ENCODE measurements at regions not wholly inside any gene's neighbourhood (a gene's known extent, or its start where the extent isn't known, plus 50 kb on each side); places are given as distances from the start of the nearest gene placed in this dataset.

GRCh38 chr3:187802928-187803259, 57.6 kb upstream of the BCL6 start:
- TF ChIP-seq CTCF (IDR thresholded peaks at IDR 0.05; ENCODE audit: borderline replicate concordance, extremely low read depth, insufficient read depth) = no peak
- Histone ChIP-seq H3K9me3 (ENCODE audit: control insufficient read depth in 2 of 3, insufficient read depth in 1 of 3, low read length in 3 of 3) (no peaks in the 10 kb centered on the region), H3K27ac (ENCODE audit: low read depth in 2 of 2, low read length in 2 of 2) (no peak overlapping the region), H3K4me1 (ENCODE audit: control insufficient read depth in 2 of 3, insufficient read depth in 2 of 3, low read depth in 1 of 3, low read length in 3 of 3) (no peaks in the 10 kb centered on the region), H3K36me3 (ENCODE audit: control insufficient read depth in 2 of 3, insufficient read depth in 3 of 3, low read length in 3 of 3) (no peaks in the 10 kb centered on the region), H3K9ac (ENCODE audit: low read length in 3 of 3) (no peak overlapping the region), H3K4me3 (ENCODE audit: low read length in 3 of 3) (no peak overlapping the region), H3K27me3 (ENCODE audit: control insufficient read depth, insufficient read depth, low read length) (no peaks in the 10 kb centered on the region)
- FAIRE-seq (no peak), DNase-seq (no peak)
- intact Hi-C loops (cut with DNase I) = no loop called here

- peaks cover 0 to 6% (median 6%) of the 10 kb centered on the region in 3 donors for H3K4me1 ChIP-seq (ENCODE audit: control insufficient read depth in 2 of 3, insufficient read depth in 2 of 3, low read depth in 1 of 3, low read length in 3 of 3)
- intact Hi-C loops (cut with DNase I) = no loop called here
- no peak for TF ChIP-seq CTCF (IDR thresholded peaks at IDR 0.05; ENCODE audit: borderline replicate concordance, extremely low read depth, insufficient read depth)
- no peaks in the 10 kb centered on the region for H3K36me3 ChIP-seq (ENCODE audit: control insufficient read depth in 2 of 3, insufficient read depth in 3 of 3, low read length in 3 of 3)
- no peaks in the 10 kb centered on the region for H3K27me3 ChIP-seq (ENCODE audit: control insufficient read depth, insufficient read depth, low read length)
- no peak overlapping the region for H3K4me3 ChIP-seq (ENCODE audit: low read length in 3 of 3)
- FAIRE-seq = no peak
- DNase-seq = peak in 1 of 5 donors; percentile 29
- H3K27ac ChIP-seq (ENCODE audit: low read depth in 2 of 2, low read length in 2 of 2) = no peak overlapping the region
- H3K9me3 ChIP-seq (ENCODE audit: control insufficient read depth in 2 of 3, insufficient read depth in 1 of 3, low read length in 3 of 3) = no peaks in the 10 kb centered on the region
- H3K9ac ChIP-seq (ENCODE audit: low read length in 3 of 3) = no peak overlapping the region
Measured at GRCh38 chr3:187804120-187804744, 59.0 kb upstream of the BCL6 start.

GRCh38 chr3:187804745-187805121, 59.5 kb upstream of the BCL6 start:
- Histone ChIP-seq H3K9ac (ENCODE audit: low read length in 3 of 3) (no peak overlapping the region), H3K27me3 (ENCODE audit: control insufficient read depth, insufficient read depth, low read length) (no peaks in the 10 kb centered on the region), H3K4me1 (ENCODE audit: control insufficient read depth in 2 of 3, insufficient read depth in 2 of 3, low read depth in 1 of 3, low read length in 3 of 3) (peaks cover 0 to 6% (median 6%) of the 10 kb centered on the region in 3 donors), H3K4me3 (ENCODE audit: low read length in 3 of 3) (no peak overlapping the region), H3K36me3 (ENCODE audit: control insufficient read depth in 2 of 3, insufficient read depth in 3 of 3, low read length in 3 of 3) (no peaks in the 10 kb centered on the region), H3K27ac (ENCODE audit: low read depth in 2 of 2, low read length in 2 of 2) (no peak overlapping the region), H3K9me3 (ENCODE audit: control insufficient read depth in 2 of 3, insufficient read depth in 1 of 3, low read length in 3 of 3) (no peaks in the 10 kb centered on the region)
- intact Hi-C loops (cut with DNase I) = no loop called here
- FAIRE-seq (no peak), DNase-seq (peak in 3 of 5 donors; percentile 42 to 59 (median 47))
- TF ChIP-seq CTCF (IDR thresholded peaks at IDR 0.05; ENCODE audit: borderline replicate concordance, extremely low read depth, insufficient read depth) = no peak

GRCh38 chr3:187805774-187806173, 60.5 kb upstream of the BCL6 start:
- FAIRE-seq (no peak), DNase-seq (no peak)
- Histone ChIP-seq H3K4me1 (ENCODE audit: control insufficient read depth in 2 of 3, insufficient read depth in 2 of 3, low read depth in 1 of 3, low read length in 3 of 3) (peaks cover 3 to 6% (median 6%) of the 10 kb centered on the region in 3 donors), H3K9ac (ENCODE audit: low read length in 3 of 3) (no peak overlapping the region), H3K27me3 (ENCODE audit: control insufficient read depth, insufficient read depth, low read length) (no peaks in the 10 kb centered on the region), H3K4me3 (ENCODE audit: low read length in 3 of 3) (no peak overlapping the region), H3K27ac (ENCODE audit: low read depth in 2 of 2, low read length in 2 of 2) (no peak overlapping the region), H3K9me3 (ENCODE audit: control insufficient read depth in 2 of 3, insufficient read depth in 1 of 3, low read length in 3 of 3) (no peaks in the 10 kb centered on the region), H3K36me3 (ENCODE audit: control insufficient read depth in 2 of 3, insufficient read depth in 3 of 3, low read length in 3 of 3) (no peaks in the 10 kb centered on the region)
- intact Hi-C loops (cut with DNase I) = no loop called here
- TF ChIP-seq CTCF (IDR thresholded peaks at IDR 0.05; ENCODE audit: borderline replicate concordance, extremely low read depth, insufficient read depth) = no peak

Measured in kidney (tissue), 13 donors.